ENCODE measurements at regions not wholly inside any gene's neighbourhood (a gene's known extent, or its start where the extent isn't known, plus 50 kb on each side); places are given as distances from the start of the nearest gene placed in this dataset.

GRCh38 chr5:107263387-107264018 is 407.2 kb downstream of the EFNA5 start:
- DNase-seq = no peak

- DNase-seq = no peak
These were observed 412.7 kb downstream of the EFNA5 start for GRCh38 chr5:107257885-107258520.

- no peak for DNase-seq
These were observed 415.9 kb downstream of the EFNA5 start for GRCh38 chr5:107254902-107255234.

GRCh38 chr5:107254214-107254901 is 416.4 kb downstream of the EFNA5 start:
- DNase-seq = no peak

GRCh38 chr5:107253246-107253645 is 417.5 kb downstream of the EFNA5 start:
- DNase-seq = no peak

- no peak for DNase-seq
These were observed 419.6 kb downstream of the EFNA5 start for GRCh38 chr5:107251151-107251550.

GRCh38 chr5:107248066-107248695 is 422.6 kb downstream of the EFNA5 start:
- DNase-seq = peak; percentile 28

GRCh38 chr5:107247427-107247826 is 423.3 kb downstream of the EFNA5 start:
- DNase-seq = peak; percentile 11

GRCh38 chr5:107243220-107243579 is 427.5 kb downstream of the EFNA5 start:
- DNase-seq = no peak

GRCh38 chr5:107242411-107243219 is 428.1 kb downstream of the EFNA5 start:
- DNase-seq = no peak

GRCh38 chr5:107241841-107242240 is 428.9 kb downstream of the EFNA5 start:
- DNase-seq = no peak

- DNase-seq = no peak
These were observed 435.6 kb downstream of the EFNA5 start for GRCh38 chr5:107235167-107235566.

- no peak for DNase-seq
These were observed 437.9 kb downstream of the EFNA5 start for GRCh38 chr5:107232788-107233187.

- no peak for DNase-seq
These were observed 438.4 kb downstream of the EFNA5 start for GRCh38 chr5:107232293-107232692.

GRCh38 chr5:107231191-107231590 is 439.5 kb downstream of the EFNA5 start:
- DNase-seq = no peak

- no peak for DNase-seq
These were observed 440.4 kb downstream of the EFNA5 start for GRCh38 chr5:107230367-107230766.

- no peak for DNase-seq
These were observed 442.5 kb downstream of the EFNA5 start for GRCh38 chr5:107228226-107228625.

- no peak for DNase-seq
These were observed 446.5 kb downstream of the EFNA5 start for GRCh38 chr5:107224272-107224671.

- DNase-seq = no peak
These were observed 447.7 kb downstream of the EFNA5 start for GRCh38 chr5:107223066-107223465.

- no peak for DNase-seq
These were observed 450.7 kb downstream of the EFNA5 start for GRCh38 chr5:107219993-107220392.

GRCh38 chr5:107218457-107219193 is 452.1 kb downstream of the EFNA5 start:
- peak; percentile 27 for DNase-seq

GRCh38 chr5:107217721-107218130 is 453.0 kb downstream of the EFNA5 start:
- DNase-seq = no peak

Data from fibroblast of skin of abdomen (primary cell).